Lower lobe of right lung (tissue), 2 donors: ENCODE measurements at regions not wholly inside any gene's neighbourhood (a gene's known extent, or its start where the extent isn't known, plus 50 kb on each side); places are given as distances from the start of the nearest gene placed in this dataset.

Experiments
- ATAC-seq, 2 donors: fragments of 200-7000 bp; cut with Tn5 transposase; one replicate each; pipeline ENCODE4 v1.9.1; 2020 to 2022; ENCODE audit warnings: mild to moderate bottlenecking in 2 of 2, moderate library complexity in 2 of 2
- DNase-seq: peaks from one replicate; pipeline ENCODE4 v3.0.0-alpha.2; 2020
- H3K27ac ChIP-seq: fragments of 200-600 bp; one replicate; pipeline ENCODE4 v1.8.0; 2022
- H3K27me3 ChIP-seq: fragments of 200-600 bp; one replicate; pipeline ENCODE4 v1.8.0; 2022; ENCODE audit warnings: low read depth
- H3K36me3 ChIP-seq: fragments of 200-600 bp; one replicate; pipeline ENCODE4 v1.8.0; 2022; ENCODE audit warnings: mild to moderate bottlenecking
- H3K4me1 ChIP-seq: fragments of 200-600 bp; one replicate; pipeline ENCODE4 v1.8.0; 2022
- H3K4me3 ChIP-seq: fragments of 200-600 bp; one replicate; pipeline ENCODE4 v1.8.0; 2022; ENCODE audit warnings: mild to moderate bottlenecking
- H3K9me3 ChIP-seq: fragments of 200-600 bp; one replicate; pipeline ENCODE4 v1.8.0; 2022
- intact Hi-C: fragments of 100-400 bp; cut with DNase I; formaldehyde crosslinking; loops from one replicate; pipeline ENCODE4 v1.11.0; 2022
- TF ChIP-seq, protein P1 (sequence below): fragments of 200-600 bp; IDR thresholded peaks from one replicate; pipeline ENCODE4 v1.8.0; 2022; ENCODE audit warnings: antibody characterized with exemption, mild to moderate bottlenecking
- donor health status: DM: no; HTN: yes; CAD: no; lungs with severe emphysema.

DNA sequence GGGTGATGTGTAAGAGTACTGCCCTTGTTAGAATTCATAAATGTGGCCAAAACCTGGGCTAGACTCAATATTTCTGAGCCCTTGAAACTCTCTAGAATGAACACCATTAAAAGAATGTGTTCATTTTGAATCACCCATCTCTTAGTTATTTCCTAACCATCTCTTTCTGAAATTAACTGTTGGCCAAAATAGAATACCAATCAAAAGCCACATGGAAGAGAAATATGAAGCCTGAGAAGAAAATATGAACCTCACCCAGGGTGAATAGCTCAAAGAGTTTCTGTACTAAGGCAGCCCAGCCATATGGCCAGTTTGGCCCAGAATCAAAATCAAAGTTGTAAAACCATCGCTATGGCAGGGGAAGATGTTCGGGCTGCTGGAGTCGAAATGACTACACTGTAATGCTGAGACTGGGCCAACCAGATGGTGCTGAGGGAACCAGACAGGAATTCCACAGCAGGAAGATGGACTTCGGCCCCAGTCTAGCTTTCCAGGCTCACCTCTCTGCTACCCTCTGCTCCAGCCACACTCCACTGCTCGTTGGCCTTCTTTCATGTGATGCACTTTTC is 154.3 kb upstream of the ZFHX3 start:
- DNase-seq = no peak
- Histone ChIP-seq H3K36me3 (no peaks in the 10 kb centered on the region), H3K4me3 (no peak overlapping the region), H3K9me3 (no peaks in the 10 kb centered on the region), H3K27me3 (no peaks in the 10 kb centered on the region), H3K27ac (no peak overlapping the region), H3K4me1 (no peaks in the 10 kb centered on the region)
- intact Hi-C loops = no loop called here
- TF ChIP-seq, protein P1, sequence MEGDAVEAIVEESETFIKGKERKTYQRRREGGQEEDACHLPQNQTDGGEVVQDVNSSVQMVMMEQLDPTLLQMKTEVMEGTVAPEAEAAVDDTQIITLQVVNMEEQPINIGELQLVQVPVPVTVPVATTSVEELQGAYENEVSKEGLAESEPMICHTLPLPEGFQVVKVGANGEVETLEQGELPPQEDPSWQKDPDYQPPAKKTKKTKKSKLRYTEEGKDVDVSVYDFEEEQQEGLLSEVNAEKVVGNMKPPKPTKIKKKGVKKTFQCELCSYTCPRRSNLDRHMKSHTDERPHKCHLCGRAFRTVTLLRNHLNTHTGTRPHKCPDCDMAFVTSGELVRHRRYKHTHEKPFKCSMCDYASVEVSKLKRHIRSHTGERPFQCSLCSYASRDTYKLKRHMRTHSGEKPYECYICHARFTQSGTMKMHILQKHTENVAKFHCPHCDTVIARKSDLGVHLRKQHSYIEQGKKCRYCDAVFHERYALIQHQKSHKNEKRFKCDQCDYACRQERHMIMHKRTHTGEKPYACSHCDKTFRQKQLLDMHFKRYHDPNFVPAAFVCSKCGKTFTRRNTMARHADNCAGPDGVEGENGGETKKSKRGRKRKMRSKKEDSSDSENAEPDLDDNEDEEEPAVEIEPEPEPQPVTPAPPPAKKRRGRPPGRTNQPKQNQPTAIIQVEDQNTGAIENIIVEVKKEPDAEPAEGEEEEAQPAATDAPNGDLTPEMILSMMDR = no peak
- ATAC-seq = no peak

DNA sequence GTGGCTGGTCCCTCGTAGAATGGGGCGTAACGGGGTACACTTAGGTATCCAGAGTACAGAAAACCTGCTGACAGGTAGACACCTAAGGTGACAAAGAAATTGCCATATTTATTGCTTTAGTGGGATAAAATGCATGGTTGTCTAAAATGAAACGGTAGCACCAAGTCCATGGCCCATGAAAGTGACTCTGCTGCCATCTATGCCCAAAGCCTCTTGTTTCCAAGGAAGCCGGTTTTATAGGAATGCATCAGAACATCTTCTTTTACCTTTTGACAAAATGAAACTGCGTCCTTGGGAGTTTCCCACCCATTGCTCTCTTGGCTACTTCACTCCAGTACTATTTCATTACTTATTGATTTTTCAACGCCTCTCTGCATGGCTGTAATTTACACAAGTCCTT is 151.3 kb upstream of the ZFHX3 start:
- no peak overlapping the region for H3K27ac ChIP-seq
- DNase-seq (no peak), ATAC-seq (no peak)
- H3K9me3 ChIP-seq = no peaks in the 10 kb centered on the region
- H3K27me3 ChIP-seq = no peaks in the 10 kb centered on the region
- H3K4me1 ChIP-seq = no peaks in the 10 kb centered on the region
- TF ChIP-seq, protein P1 = no peak
- no peak overlapping the region for H3K4me3 ChIP-seq
- intact Hi-C loops = loop anchor here (5.0 kb wide), 1 partner anchor 367 kb away; no protein-coding TSS in a partner anchor
- H3K36me3 ChIP-seq = no peaks in the 10 kb centered on the region

GRCh38 chr16:73198481-73198880 is 150.6 kb upstream of the ZFHX3 start:
- TF ChIP-seq, protein P1 = no peak
- DNase-seq = no peak
- Histone ChIP-seq H3K9me3 (no peaks in the 10 kb centered on the region), H3K4me1 (no peaks in the 10 kb centered on the region), H3K27me3 (no peaks in the 10 kb centered on the region), H3K36me3 (no peaks in the 10 kb centered on the region), H3K27ac (no peak overlapping the region), H3K4me3 (no peak overlapping the region)
- intact Hi-C loops = loop anchor here (5.0 kb wide), 1 partner anchor 366 kb away; no protein-coding TSS in a partner anchor
- no peak for ATAC-seq

GRCh38 chr16:73197598-73197997 is 149.7 kb upstream of the ZFHX3 start:
- Histone ChIP-seq H3K27ac (no peak overlapping the region), H3K4me1 (no peaks in the 10 kb centered on the region), H3K4me3 (no peak overlapping the region), H3K36me3 (no peaks in the 10 kb centered on the region), H3K9me3 (no peaks in the 10 kb centered on the region), H3K27me3 (no peaks in the 10 kb centered on the region)
- DNase-seq (no peak), ATAC-seq (no peak)
- TF ChIP-seq, protein P1 = no peak
- intact Hi-C loops = loop anchor here (5.0 kb wide), 1 partner anchor 365 kb away; no protein-coding TSS in a partner anchor

- peak; percentile 95 to 97 for ATAC-seq
- H3K4me3 ChIP-seq = no peak overlapping the region
- TF ChIP-seq, protein P1 = peak; percentile 74
- intact Hi-C loops = loop anchor here (5.0 kb wide), 1 partner anchor 364 kb away; no protein-coding TSS in a partner anchor
- DNase-seq = peak; percentile 73
- H3K36me3 ChIP-seq = no peaks in the 10 kb centered on the region
- no peaks in the 10 kb centered on the region for H3K9me3 ChIP-seq
- no peaks in the 10 kb centered on the region for H3K4me1 ChIP-seq
- no peak overlapping the region for H3K27ac ChIP-seq
- H3K27me3 ChIP-seq = no peaks in the 10 kb centered on the region
Measured at GRCh38 chr16:73196670-73197069, 148.7 kb upstream of the ZFHX3 start.
